WTC11 (cell line): ENCODE measurements at regions not wholly inside any gene's neighbourhood (a gene's known extent, or its start where the extent isn't known, plus 50 kb on each side); places are given as distances from the start of the nearest gene placed in this dataset.

Experiments
- ATAC-seq: fragments of 200-7000 bp; cut with Tn5 transposase; 2 replicates; pipeline ENCODE4 v1.10.0; 2021; ENCODE audit warnings: mild to moderate bottlenecking, moderate library complexity
- CTCF ChIA-PET: fragments of 300-600 bp; sonication (Branson Sonifier 250); formaldehyde crosslinking; loops from one replicate; lab custom pipeline; 2021; ENCODE audit warnings: antibody characterized with exemption; lab: Charles Lee
- POLR2A ChIA-PET: fragments of 350-600 bp; sonication (Branson Sonifier 250); formaldehyde crosslinking; loops from one replicate; lab custom pipeline; 2021; ENCODE audit warnings: antibody characterized with exemption; lab: Charles Lee
- DNase-seq: peaks from one replicate; pipeline ENCODE4 v3.0.0; 2021; ENCODE audit warnings: low spot score
- H3K27ac Mint-ChIP-seq: 2 replicates; pipeline ENCODE4 v1.8.0; 2021; ENCODE audit warnings: mixed read lengths
- H3K27me3 Mint-ChIP-seq: 2 replicates; pipeline ENCODE4 v1.8.0; 2021; ENCODE audit warnings: low read depth, mild to moderate bottlenecking, moderate library complexity, mixed read lengths
- H3K36me3 Mint-ChIP-seq: 2 replicates; pipeline ENCODE4 v1.8.0; 2021; ENCODE audit warnings: mixed read lengths
- H3K4me1 Mint-ChIP-seq: 2 replicates; pipeline ENCODE4 v1.8.0; 2022; ENCODE audit warnings: mixed read lengths
- H3K4me3 Mint-ChIP-seq: 2 replicates; pipeline ENCODE4 v1.8.0; 2021; ENCODE audit warnings: mild to moderate bottlenecking, moderate library complexity, mixed read lengths
- H3K9me3 Mint-ChIP-seq: 2 replicates; pipeline ENCODE4 v1.8.0; 2021; ENCODE audit warnings: mixed read lengths
- ARID4B ChIP-seq: sonication (generic); formaldehyde crosslinking; IDR thresholded peaks from 2 replicates; pipeline ENCODE4 v1.8.0; 2023; ENCODE audit warnings: missing genetic modification reagents, mild to moderate bottlenecking, borderline replicate concordance
- ATF1 ChIP-seq: sonication (generic); formaldehyde crosslinking; IDR thresholded peaks from 2 replicates; pipeline ENCODE4 v1.8.1; 2023; ENCODE audit warnings: mild to moderate bottlenecking, moderate library complexity, missing genetic modification reagents
- CTCF ChIP-seq: fragments of 200-600 bp; IDR thresholded peaks from 2 replicates; pipeline ENCODE4 v1.8.0; 2022; ENCODE audit warnings: antibody characterized with exemption
- ELF4 ChIP-seq: sonication (generic); formaldehyde crosslinking; IDR thresholded peaks from 2 replicates; pipeline ENCODE4 v1.8.1; 2022; ENCODE audit warnings: low read depth, mild to moderate bottlenecking, moderate library complexity, missing genetic modification reagents
- HMGXB4 ChIP-seq: sonication (generic); formaldehyde crosslinking; IDR thresholded peaks from 2 replicates; pipeline ENCODE4 v1.8.1; 2023; ENCODE audit warnings: mild to moderate bottlenecking, moderate library complexity, missing genetic modification reagents
- MAX ChIP-seq: sonication (generic); formaldehyde crosslinking; IDR thresholded peaks from 2 replicates; pipeline ENCODE4 v1.8.0; 2022; ENCODE audit warnings: mild to moderate bottlenecking, missing genetic modification reagents
- NFYB ChIP-seq: sonication (generic); formaldehyde crosslinking; conservative IDR thresholded peaks from 2 replicates; pipeline ENCODE4 v1.8.0; 2022; ENCODE audit warnings: low read depth, missing genetic modification reagents
- NR1H2 ChIP-seq: sonication (generic); formaldehyde crosslinking; IDR thresholded peaks from 2 replicates; pipeline ENCODE4 v1.9.0; 2021; ENCODE audit warnings: mild to moderate bottlenecking, moderate library complexity, missing genetic modification reagents
- NR3C1 ChIP-seq: sonication (generic); formaldehyde crosslinking; conservative IDR thresholded peaks from 2 replicates; pipeline ENCODE4 v1.8.1; 2023; ENCODE audit warnings: low read depth, mild to moderate bottlenecking, missing genetic modification reagents
- ZBTB21 ChIP-seq: sonication (generic); formaldehyde crosslinking; IDR thresholded peaks from 2 replicates; pipeline ENCODE4 v1.8.1; 2023; ENCODE audit warnings: mild to moderate bottlenecking, missing genetic modification reagents, borderline replicate concordance
- ZNF121 ChIP-seq: sonication (generic); formaldehyde crosslinking; IDR thresholded peaks from 2 replicates; pipeline ENCODE4 v1.8.0; 2023; ENCODE audit warnings: missing genetic modification reagents
- ZNF219 ChIP-seq: sonication (generic); formaldehyde crosslinking; IDR thresholded peaks from 2 replicates; pipeline ENCODE4 v1.8.0; 2023; ENCODE audit warnings: missing genetic modification reagents, mild to moderate bottlenecking, borderline replicate concordance
- ZNF317 ChIP-seq: sonication (generic); formaldehyde crosslinking; IDR thresholded peaks from 2 replicates; pipeline ENCODE4 v1.8.1; 2023; ENCODE audit warnings: low read depth, mild to moderate bottlenecking, moderate library complexity, missing genetic modification reagents, borderline replicate concordance
- ZNF396 ChIP-seq: fragments of 250-450 bp; sonication (Bioruptor Pico); IDR thresholded peaks from 2 replicates; pipeline ENCODE4 v1.8.0; 2021; ENCODE audit warnings: mild to moderate bottlenecking, moderate library complexity, borderline replicate concordance
- ZNF416 ChIP-seq: fragments of 250-450 bp; sonication (Bioruptor Pico); IDR thresholded peaks from 2 replicates; pipeline ENCODE4 v1.9.0; 2021; ENCODE audit warnings: mild to moderate bottlenecking, inconsistent platforms
- ZNF423 ChIP-seq: fragments of 250-450 bp; sonication (Bioruptor Pico); IDR thresholded peaks from 2 replicates; pipeline ENCODE4 v2.1.2; 2022; ENCODE audit warnings: mild to moderate bottlenecking, moderate library complexity
- TF ChIP-seq, protein P1 (sequence below): sonication (generic); formaldehyde crosslinking; IDR thresholded peaks from 2 replicates; pipeline ENCODE4 v1.8.1; 2023; ENCODE audit warnings: mild to moderate bottlenecking, missing genetic modification reagents, borderline replicate concordance
- TF ChIP-seq, protein P2 (sequence below): sonication (generic); formaldehyde crosslinking; IDR thresholded peaks from 2 replicates; pipeline ENCODE4 v1.8.1; 2022; ENCODE audit warnings: mild to moderate bottlenecking, missing genetic modification reagents, moderate library complexity, borderline replicate concordance
- TF ChIP-seq, protein P3 (sequence below): sonication (generic); formaldehyde crosslinking; IDR thresholded peaks from 2 replicates; pipeline ENCODE4 v1.8.1; 2022; ENCODE audit warnings: missing genetic modification reagents, borderline replicate concordance

DNA sequence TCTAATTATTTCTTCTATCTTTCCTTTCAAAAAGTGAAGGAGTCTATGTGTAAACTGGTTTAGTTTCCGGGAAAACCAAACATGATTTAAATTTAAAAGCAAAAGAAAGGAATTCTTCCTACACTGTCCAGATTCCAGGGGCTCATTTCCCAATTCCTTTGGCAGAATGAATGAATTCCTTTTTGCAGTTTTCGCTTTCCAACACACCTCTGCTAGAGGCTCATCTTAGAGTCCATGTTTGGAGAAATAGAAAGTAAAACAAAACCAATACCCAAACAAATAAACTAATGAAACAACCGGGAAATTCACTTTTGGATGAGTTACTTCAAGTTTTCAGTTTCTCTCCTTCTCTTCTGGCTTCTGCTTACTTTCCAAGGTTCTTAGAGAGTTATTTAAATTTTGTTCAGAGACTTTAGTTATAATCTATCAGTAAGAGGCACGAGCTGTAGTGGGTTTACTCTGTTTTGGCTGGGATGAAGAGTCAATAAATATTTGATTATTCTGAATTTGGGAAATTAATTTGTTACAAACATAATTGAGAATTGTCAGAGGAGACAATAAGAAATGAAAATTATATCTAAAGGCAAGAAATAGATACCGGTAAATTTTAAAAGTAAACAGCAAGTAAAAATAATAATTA lies 365.0 kb upstream of the CDH9 start:
- no peak for ATAC-seq
- Mint-ChIP-seq H3K4me1 (no peaks in the 10 kb centered on the region), H3K27me3 (no peaks in the 10 kb centered on the region)

DNA sequence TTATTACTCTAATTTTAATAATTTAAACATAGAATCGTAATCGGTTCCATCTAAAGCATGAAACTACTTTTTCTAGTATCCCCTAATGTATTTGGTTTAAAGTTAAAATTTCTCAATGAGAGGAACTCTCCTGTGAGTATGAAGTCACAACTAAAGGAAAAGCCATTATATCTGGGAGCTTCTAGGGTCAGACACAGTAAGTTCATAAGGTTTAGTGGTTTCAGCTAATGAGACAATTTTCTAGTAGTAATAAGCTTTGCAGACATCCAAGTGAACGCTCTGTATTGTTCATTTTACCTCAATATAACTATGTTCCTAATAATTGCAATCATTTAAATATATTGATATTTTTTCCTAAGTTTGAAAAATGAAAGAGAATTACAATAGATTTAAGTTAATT lies 364.4 kb upstream of the CDH9 start:
- no peak for ATAC-seq
- CTCF ChIA-PET = no interaction called here
- DNase-seq = no peak
- H3K9me3 Mint-ChIP-seq = peaks cover 15% of the 10 kb centered on the region
- H3K4me1 Mint-ChIP-seq = no peaks in the 10 kb centered on the region
- POLR2A ChIA-PET = no interaction called here
- no peak overlapping the region for H3K4me3 Mint-ChIP-seq
- no peak overlapping the region for H3K27ac Mint-ChIP-seq
- peaks cover 9% of the 10 kb centered on the region for H3K36me3 Mint-ChIP-seq
- H3K27me3 Mint-ChIP-seq = no peaks in the 10 kb centered on the region
- TF ChIP-seq ZNF416 (CRISPR knock-in tag) = no peak
- no peak for TF ChIP-seq ZBTB21
- no peak for TF ChIP-seq ZNF317
- TF ChIP-seq CTCF = no peak
- no peak for TF ChIP-seq ZNF423 (CRISPR knock-in tag)
- TF ChIP-seq NR1H2 (CRISPR knock-in tag) = no peak
- TF ChIP-seq NR3C1 (CRISPR knock-in tag) = no peak
- TF ChIP-seq MAX (CRISPR knock-in tag) = no peak
- no peak for TF ChIP-seq ZNF219 (CRISPR knock-in tag)
- TF ChIP-seq ATF1 (CRISPR knock-in tag) = no peak
- TF ChIP-seq, protein P1, sequence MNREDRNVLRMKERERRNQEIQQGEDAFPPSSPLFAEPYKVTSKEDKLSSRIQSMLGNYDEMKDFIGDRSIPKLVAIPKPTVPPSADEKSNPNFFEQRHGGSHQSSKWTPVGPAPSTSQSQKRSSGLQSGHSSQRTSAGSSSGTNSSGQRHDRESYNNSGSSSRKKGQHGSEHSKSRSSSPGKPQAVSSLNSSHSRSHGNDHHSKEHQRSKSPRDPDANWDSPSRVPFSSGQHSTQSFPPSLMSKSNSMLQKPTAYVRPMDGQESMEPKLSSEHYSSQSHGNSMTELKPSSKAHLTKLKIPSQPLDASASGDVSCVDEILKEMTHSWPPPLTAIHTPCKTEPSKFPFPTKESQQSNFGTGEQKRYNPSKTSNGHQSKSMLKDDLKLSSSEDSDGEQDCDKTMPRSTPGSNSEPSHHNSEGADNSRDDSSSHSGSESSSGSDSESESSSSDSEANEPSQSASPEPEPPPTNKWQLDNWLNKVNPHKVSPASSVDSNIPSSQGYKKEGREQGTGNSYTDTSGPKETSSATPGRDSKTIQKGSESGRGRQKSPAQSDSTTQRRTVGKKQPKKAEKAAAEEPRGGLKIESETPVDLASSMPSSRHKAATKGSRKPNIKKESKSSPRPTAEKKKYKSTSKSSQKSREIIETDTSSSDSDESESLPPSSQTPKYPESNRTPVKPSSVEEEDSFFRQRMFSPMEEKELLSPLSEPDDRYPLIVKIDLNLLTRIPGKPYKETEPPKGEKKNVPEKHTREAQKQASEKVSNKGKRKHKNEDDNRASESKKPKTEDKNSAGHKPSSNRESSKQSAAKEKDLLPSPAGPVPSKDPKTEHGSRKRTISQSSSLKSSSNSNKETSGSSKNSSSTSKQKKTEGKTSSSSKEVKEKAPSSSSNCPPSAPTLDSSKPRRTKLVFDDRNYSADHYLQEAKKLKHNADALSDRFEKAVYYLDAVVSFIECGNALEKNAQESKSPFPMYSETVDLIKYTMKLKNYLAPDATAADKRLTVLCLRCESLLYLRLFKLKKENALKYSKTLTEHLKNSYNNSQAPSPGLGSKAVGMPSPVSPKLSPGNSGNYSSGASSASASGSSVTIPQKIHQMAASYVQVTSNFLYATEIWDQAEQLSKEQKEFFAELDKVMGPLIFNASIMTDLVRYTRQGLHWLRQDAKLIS (CRISPR knock-in tag) = no peak
- TF ChIP-seq ZNF121 (CRISPR knock-in tag) = no peak
- no peak for TF ChIP-seq NFYB (CRISPR knock-in tag)
- no peak for TF ChIP-seq ZNF396 (CRISPR knock-in tag)
- no peak for TF ChIP-seq HMGXB4 (CRISPR knock-in tag)
- TF ChIP-seq ARID4B (CRISPR knock-in tag) = no peak

More for the DNA sequence above, 365.0 kb upstream of the CDH9 start:
- Mint-ChIP-seq H3K36me3 (peaks cover 9% of the 10 kb centered on the region), H3K27ac (no peak overlapping the region), H3K4me3 (no peak overlapping the region), H3K9me3 (peaks cover 15% of the 10 kb centered on the region)
- ChIA-PET POLR2A (no interaction called here), CTCF (no interaction called here)
- no peak for TF ChIP-seq ELF4 (CRISPR knock-in tag)
- TF ChIP-seq, protein P2, sequence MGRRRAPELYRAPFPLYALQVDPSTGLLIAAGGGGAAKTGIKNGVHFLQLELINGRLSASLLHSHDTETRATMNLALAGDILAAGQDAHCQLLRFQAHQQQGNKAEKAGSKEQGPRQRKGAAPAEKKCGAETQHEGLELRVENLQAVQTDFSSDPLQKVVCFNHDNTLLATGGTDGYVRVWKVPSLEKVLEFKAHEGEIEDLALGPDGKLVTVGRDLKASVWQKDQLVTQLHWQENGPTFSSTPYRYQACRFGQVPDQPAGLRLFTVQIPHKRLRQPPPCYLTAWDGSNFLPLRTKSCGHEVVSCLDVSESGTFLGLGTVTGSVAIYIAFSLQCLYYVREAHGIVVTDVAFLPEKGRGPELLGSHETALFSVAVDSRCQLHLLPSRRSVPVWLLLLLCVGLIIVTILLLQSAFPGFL (CRISPR knock-in tag) = no peak
- TF ChIP-seq ATF1 (CRISPR knock-in tag) = no peak
- TF ChIP-seq, protein P3, sequence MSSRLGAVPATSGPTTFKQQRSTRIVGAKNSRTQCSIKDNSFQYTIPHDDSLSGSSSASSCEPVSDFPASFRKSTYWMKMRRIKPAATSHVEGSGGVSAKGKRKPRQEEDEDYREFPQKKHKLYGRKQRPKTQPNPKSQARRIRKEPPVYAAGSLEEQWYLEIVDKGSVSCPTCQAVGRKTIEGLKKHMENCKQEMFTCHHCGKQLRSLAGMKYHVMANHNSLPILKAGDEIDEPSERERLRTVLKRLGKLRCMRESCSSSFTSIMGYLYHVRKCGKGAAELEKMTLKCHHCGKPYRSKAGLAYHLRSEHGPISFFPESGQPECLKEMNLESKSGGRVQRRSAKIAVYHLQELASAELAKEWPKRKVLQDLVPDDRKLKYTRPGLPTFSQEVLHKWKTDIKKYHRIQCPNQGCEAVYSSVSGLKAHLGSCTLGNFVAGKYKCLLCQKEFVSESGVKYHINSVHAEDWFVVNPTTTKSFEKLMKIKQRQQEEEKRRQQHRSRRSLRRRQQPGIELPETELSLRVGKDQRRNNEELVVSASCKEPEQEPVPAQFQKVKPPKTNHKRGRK = no peak
- no peak for TF ChIP-seq ZNF317
- DNase-seq = no peak
